Keratinocyte (primary cell): ENCODE measurements at regions not wholly inside any gene's neighbourhood (a gene's known extent, or its start where the extent isn't known, plus 50 kb on each side); places are given as distances from the start of the nearest gene placed in this dataset.

Source experiments
- DNase-seq: peaks from one replicate; pipeline ENCODE4 v3.0.0-alpha.2; 2011; ENCODE audit warnings: low read depth, missing footprints, low spot score
- FAIRE-seq: peaks from 2 replicates; lab custom pipeline; 2011; peaks lifted over from hg19 to GRCh38; lab: Jason Lieb, UNC
- H2AFZ ChIP-seq: 2 replicates; pipeline ENCODE4 v1.6.0; 2012; ENCODE audit warnings: low read length, control low read depth, inconsistent platforms; ENCODE audit not compliant: control insufficient read depth
- H3K27ac ChIP-seq: 2 replicates; pipeline ENCODE4 v1.5.1; 2011; ENCODE audit warnings: low read length; ENCODE audit not compliant: control insufficient read depth, insufficient read depth
- H3K27me3 ChIP-seq: 3 replicates; pipeline ENCODE4 v1.6.0; 2011; ENCODE audit warnings: low read length; ENCODE audit not compliant: control insufficient read depth, insufficient read depth; ENCODE audit errors: extremely low read depth
- H3K36me3 ChIP-seq, 2 experiments: 2 replicates in 1 of 2; 3 replicates in 1 of 2; pipeline ENCODE4 v1.5.1; 2011; ENCODE audit warnings: low read length in 2 of 2, mild to moderate bottlenecking in 1 of 2; ENCODE audit not compliant: control insufficient read depth in 2 of 2, insufficient read depth in 2 of 2; ENCODE audit errors: extremely low read depth in 1 of 2
- H3K4me1 ChIP-seq: 3 replicates; pipeline ENCODE4 v1.5.1; 2011; ENCODE audit warnings: low read length; ENCODE audit not compliant: control insufficient read depth, insufficient read depth; ENCODE audit errors: extremely low read depth
- H3K4me2 ChIP-seq: 3 replicates; pipeline ENCODE4 v1.6.0; 2011; ENCODE audit warnings: low read depth, low read length; ENCODE audit not compliant: control insufficient read depth, insufficient read depth; ENCODE audit errors: extremely low read depth
- H3K4me3 ChIP-seq, 3 experiments: fragments of 200-600 bp in 1 of 3; sonication (generic) in 1 of 3; 2 replicates in 2 of 3; 3 replicates in 1 of 3; pipeline ENCODE4 v1.5.1; 2011 to 2016; ENCODE audit warnings: low read length in 3 of 3, mild to moderate bottlenecking in 3 of 3, control low read depth in 2 of 3, inconsistent platforms in 1 of 3, low read depth in 1 of 3, mixed read lengths in 1 of 3, mixed run types in 1 of 3, moderate library complexity in 1 of 3; ENCODE audit not compliant: control insufficient read depth in 2 of 3, insufficient read depth in 2 of 3; ENCODE audit errors: extremely low read depth in 1 of 3
- H3K79me2 ChIP-seq: 2 replicates; pipeline ENCODE4 v1.6.0; 2012; ENCODE audit warnings: low read length; ENCODE audit not compliant: control insufficient read depth, insufficient read depth
- H3K9ac ChIP-seq: 3 replicates; pipeline ENCODE4 v1.6.0; 2011; ENCODE audit warnings: low read length; ENCODE audit not compliant: control insufficient read depth, insufficient read depth; ENCODE audit errors: extremely low read depth
- H3K9me1 ChIP-seq: 3 replicates; pipeline ENCODE4 v1.6.0; 2011; ENCODE audit warnings: low read length; ENCODE audit not compliant: control insufficient read depth, insufficient read depth; ENCODE audit errors: extremely low read depth
- H3K9me3 ChIP-seq: 2 replicates; pipeline ENCODE4 v1.5.1; 2012; ENCODE audit warnings: low read depth, low read length; ENCODE audit not compliant: control insufficient read depth
- H4K20me1 ChIP-seq: 3 replicates; pipeline ENCODE4 v1.6.0; 2011; ENCODE audit warnings: low read length; ENCODE audit not compliant: control insufficient read depth, insufficient read depth; ENCODE audit errors: extremely low read depth
- EZH2 ChIP-seq: IDR thresholded peaks from one replicate; pipeline ENCODE4 v1.6.1; 2012; ENCODE audit warnings: inconsistent platforms, mild to moderate bottlenecking, low read length, moderate library complexity
- dilution Hi-C: fragments of 300-500 bp; cut with MboI; formaldehyde crosslinking; loops from one replicate; pipeline ENCODE4 v1.7.0; 2020; ENCODE audit warnings: low sequenced_read_pairs; ENCODE audit not compliant: extremely low pct_ligation_motif_present
- TF ChIP-seq, protein P1 (sequence below), 3 experiments: IDR thresholded peaks in 1 of 3; conservative IDR thresholded peaks in 1 of 3; optimal IDR thresholded peaks in 1 of 3; 2 replicates in 2 of 3; 3 replicates in 1 of 3; pipeline versions ENCODE3 to v1.5.1; 2011; ENCODE audit warnings: low read length in 3 of 3, mild to moderate bottlenecking in 3 of 3, moderate library complexity in 2 of 3, control low read depth in 1 of 3, inconsistent platforms in 1 of 3; ENCODE audit not compliant: insufficient read depth in 2 of 3; ENCODE audit errors: extremely low read depth in 1 of 3

GRCh38 chr9:74032421-74032820 is 464.7 kb upstream of the RORB start:
- FAIRE-seq (no peak), DNase-seq (no peak)
- no peak for TF ChIP-seq EZH2
- dilution Hi-C loops, result no loop called here
- Histone ChIP-seq H2AFZ (no peak overlapping the region), H4K20me1 (no peaks in the 10 kb centered on the region), H3K4me1 (no peaks in the 10 kb centered on the region), H3K9me3 (no peaks in the 10 kb centered on the region), H3K4me2 (no peak overlapping the region), H3K27ac (no peak overlapping the region), H3K9me1 (no peaks in the 10 kb centered on the region), H3K4me3 (no peak overlapping the region), H3K9ac (no peak overlapping the region), H3K79me2 (no peaks in the 10 kb centered on the region), H3K36me3 (no peaks in the 10 kb centered on the region), H3K27me3 (no peaks in the 10 kb centered on the region)

DNA sequence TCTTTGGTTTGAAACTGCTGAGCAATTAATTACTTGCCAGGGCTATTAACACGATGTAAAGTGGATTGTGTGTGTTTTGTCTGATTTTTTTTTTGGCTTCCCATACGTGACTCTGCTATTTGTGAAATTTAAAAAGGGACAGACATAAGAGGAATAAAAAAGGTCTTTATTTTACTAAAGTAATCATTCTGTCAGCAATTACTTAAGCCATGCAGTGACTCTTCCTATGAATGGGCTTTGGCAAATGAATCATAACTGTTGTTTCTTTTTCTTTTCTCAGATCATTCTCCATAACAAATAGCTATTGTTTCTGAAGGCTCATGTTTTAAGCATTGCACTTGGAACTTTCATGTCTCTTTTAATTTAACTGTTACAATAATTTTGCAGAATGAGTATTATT is 461.3 kb upstream of the RORB start:
- no peaks in the 10 kb centered on the region for H4K20me1 ChIP-seq
- no peak overlapping the region for H3K9ac ChIP-seq
- H3K36me3 ChIP-seq, result no peaks in the 10 kb centered on the region
- H3K9me3 ChIP-seq, result no peaks in the 10 kb centered on the region
- H3K4me2 ChIP-seq, result no peak overlapping the region
- H3K9me1 ChIP-seq, result no peaks in the 10 kb centered on the region
- dilution Hi-C loops, result no loop called here
- no peak overlapping the region for H2AFZ ChIP-seq
- TF ChIP-seq, protein P1, sequence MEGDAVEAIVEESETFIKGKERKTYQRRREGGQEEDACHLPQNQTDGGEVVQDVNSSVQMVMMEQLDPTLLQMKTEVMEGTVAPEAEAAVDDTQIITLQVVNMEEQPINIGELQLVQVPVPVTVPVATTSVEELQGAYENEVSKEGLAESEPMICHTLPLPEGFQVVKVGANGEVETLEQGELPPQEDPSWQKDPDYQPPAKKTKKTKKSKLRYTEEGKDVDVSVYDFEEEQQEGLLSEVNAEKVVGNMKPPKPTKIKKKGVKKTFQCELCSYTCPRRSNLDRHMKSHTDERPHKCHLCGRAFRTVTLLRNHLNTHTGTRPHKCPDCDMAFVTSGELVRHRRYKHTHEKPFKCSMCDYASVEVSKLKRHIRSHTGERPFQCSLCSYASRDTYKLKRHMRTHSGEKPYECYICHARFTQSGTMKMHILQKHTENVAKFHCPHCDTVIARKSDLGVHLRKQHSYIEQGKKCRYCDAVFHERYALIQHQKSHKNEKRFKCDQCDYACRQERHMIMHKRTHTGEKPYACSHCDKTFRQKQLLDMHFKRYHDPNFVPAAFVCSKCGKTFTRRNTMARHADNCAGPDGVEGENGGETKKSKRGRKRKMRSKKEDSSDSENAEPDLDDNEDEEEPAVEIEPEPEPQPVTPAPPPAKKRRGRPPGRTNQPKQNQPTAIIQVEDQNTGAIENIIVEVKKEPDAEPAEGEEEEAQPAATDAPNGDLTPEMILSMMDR (optimal IDR thresholded peaks at IDR 0.05 in 1 of 3, IDR thresholded peaks at IDR 0.05 in 1 of 3, conservative IDR thresholded peaks at IDR 0.05 in 1 of 3; ENCODE audit: extremely low read depth in 1 of 3, insufficient read depth in 2 of 3, low read length in 3 of 3), result no peak
- TF ChIP-seq EZH2, result no peak
- no peaks in the 10 kb centered on the region for H3K27me3 ChIP-seq
- H3K27ac ChIP-seq, result no peak overlapping the region
- no peaks in the 10 kb centered on the region for H3K79me2 ChIP-seq
- no peak for FAIRE-seq
- no peak for DNase-seq
- no peak overlapping the region for H3K4me3 ChIP-seq
- H3K4me1 ChIP-seq, result no peaks in the 10 kb centered on the region

DNA sequence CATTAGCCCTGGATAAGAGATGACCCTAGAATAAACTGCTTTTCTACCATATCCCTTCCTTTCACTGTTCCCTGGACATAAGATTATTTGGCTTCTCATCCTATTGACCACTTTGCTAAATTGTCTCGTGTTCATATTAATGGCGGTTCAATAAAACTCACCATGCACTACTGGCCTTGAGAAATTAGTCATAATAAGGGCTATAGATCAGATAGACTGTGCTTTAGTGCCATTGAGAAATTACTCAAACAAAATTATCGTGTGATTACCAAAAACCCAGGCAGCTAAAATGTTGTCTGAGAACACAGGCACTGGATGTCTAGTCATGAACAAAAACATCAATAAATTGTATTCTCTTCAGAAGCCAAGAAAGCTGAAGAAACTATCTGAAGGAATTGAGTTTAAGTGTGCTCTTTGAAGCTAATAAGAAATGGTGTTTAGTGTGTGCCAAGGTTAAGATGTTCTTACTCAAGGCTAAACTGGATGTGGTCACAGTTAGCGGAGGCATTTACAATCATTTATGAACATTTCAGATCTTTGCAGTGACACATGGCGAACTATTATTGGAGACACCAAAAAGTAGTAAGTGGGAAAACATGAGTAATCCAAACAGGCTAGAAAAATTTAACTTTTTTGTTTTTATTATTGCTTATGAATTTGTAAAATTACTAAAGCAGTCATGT is 460.4 kb upstream of the RORB start:
- FAIRE-seq, result no peak
- dilution Hi-C loops, result no loop called here
- TF ChIP-seq, protein P1 (optimal IDR thresholded peaks at IDR 0.05 in 1 of 3, IDR thresholded peaks at IDR 0.05 in 1 of 3, conservative IDR thresholded peaks at IDR 0.05 in 1 of 3; ENCODE audit: extremely low read depth in 1 of 3, insufficient read depth in 2 of 3, low read length in 3 of 3), result no peak
- TF ChIP-seq EZH2, result no peak
- Histone ChIP-seq H3K27ac (no peak overlapping the region), H3K36me3 (no peaks in the 10 kb centered on the region), H3K4me3 (no peak overlapping the region), H2AFZ (no peak overlapping the region), H3K4me2 (no peak overlapping the region), H3K9ac (no peak overlapping the region), H3K9me3 (no peaks in the 10 kb centered on the region), H3K27me3 (no peaks in the 10 kb centered on the region), H4K20me1 (no peaks in the 10 kb centered on the region), H3K9me1 (no peaks in the 10 kb centered on the region), H3K79me2 (no peaks in the 10 kb centered on the region), H3K4me1 (no peaks in the 10 kb centered on the region)
- DNase-seq, result no peak
